ENCODE measurements at regions not wholly inside any gene's neighbourhood (a gene's known extent, or its start where the extent isn't known, plus 50 kb on each side); places are given as distances from the start of the nearest gene placed in this dataset.

DNA sequence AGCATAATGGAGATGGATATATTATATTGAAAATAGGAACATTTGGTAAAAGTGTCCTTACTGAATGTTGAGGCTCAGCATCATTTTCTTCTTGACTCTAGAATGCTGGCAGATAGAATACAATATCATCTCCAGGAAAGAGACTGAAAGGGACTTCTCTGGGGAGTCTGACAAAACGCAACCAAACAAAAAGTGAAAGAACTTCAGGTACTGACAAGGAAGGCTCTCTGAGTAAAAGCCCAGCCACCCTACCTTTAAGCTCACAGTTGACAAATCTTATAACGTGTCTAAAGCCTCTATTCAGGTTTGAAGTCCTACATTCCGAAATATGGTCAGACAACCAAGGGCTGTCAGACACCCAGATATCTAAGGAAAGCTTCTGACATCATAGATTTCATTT, 590.8 kb downstream of the SOX6 start:
- TF ChIP-seq, protein P1, sequence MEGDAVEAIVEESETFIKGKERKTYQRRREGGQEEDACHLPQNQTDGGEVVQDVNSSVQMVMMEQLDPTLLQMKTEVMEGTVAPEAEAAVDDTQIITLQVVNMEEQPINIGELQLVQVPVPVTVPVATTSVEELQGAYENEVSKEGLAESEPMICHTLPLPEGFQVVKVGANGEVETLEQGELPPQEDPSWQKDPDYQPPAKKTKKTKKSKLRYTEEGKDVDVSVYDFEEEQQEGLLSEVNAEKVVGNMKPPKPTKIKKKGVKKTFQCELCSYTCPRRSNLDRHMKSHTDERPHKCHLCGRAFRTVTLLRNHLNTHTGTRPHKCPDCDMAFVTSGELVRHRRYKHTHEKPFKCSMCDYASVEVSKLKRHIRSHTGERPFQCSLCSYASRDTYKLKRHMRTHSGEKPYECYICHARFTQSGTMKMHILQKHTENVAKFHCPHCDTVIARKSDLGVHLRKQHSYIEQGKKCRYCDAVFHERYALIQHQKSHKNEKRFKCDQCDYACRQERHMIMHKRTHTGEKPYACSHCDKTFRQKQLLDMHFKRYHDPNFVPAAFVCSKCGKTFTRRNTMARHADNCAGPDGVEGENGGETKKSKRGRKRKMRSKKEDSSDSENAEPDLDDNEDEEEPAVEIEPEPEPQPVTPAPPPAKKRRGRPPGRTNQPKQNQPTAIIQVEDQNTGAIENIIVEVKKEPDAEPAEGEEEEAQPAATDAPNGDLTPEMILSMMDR (IDR thresholded peaks at IDR 0.05 in 8 of 11, conservative IDR thresholded peaks at IDR 0.05 in 3 of 11) = no peak
- TF ChIP-seq POLR2AphosphoS5 (IDR thresholded peaks at IDR 0.05) (no peak), POLR2A (IDR thresholded peaks at IDR 0.05) (no peak)
